ENCODE measurements at regions not wholly inside any gene's neighbourhood (a gene's known extent, or its start where the extent isn't known, plus 50 kb on each side); places are given as distances from the start of the nearest gene placed in this dataset.

- TF ChIP-seq CTCF (IDR thresholded peaks at IDR 0.05) (no peak), POLR2AphosphoS5 (IDR thresholded peaks at IDR 0.05; ENCODE audit: insufficient read depth in 1 of 2, low read depth in 1 of 2) (no peak), POLR2A (IDR thresholded peaks at IDR 0.05) (no peak)
Measured at GRCh38 chr2:156158808-156159207, 173.7 kb downstream of the NR4A2 start.
